Loucy (cell line): ENCODE measurements at regions not wholly inside any gene's neighbourhood (a gene's known extent, or its start where the extent isn't known, plus 50 kb on each side); places are given as distances from the start of the nearest gene placed in this dataset.

Experiments
- H2AFZ ChIP-seq: fragments of 200-600 bp; sonication (generic); 2 replicates; pipeline ENCODE4 v1.6.0; 2016; ENCODE audit warnings: antibody characterized with exemption, mild to moderate bottlenecking, low read length, moderate library complexity
- H3F3A ChIP-seq: fragments of 200-600 bp; 2 replicates; pipeline ENCODE4 v1.6.0; 2016; ENCODE audit warnings: antibody characterized with exemption, low read depth, mild to moderate bottlenecking
- H3K27me3 ChIP-seq: fragments of 200-600 bp; sonication (generic); 2 replicates; pipeline ENCODE4 v1.6.1; 2014; ENCODE audit warnings: low read length, mild to moderate bottlenecking; ENCODE audit not compliant: insufficient read depth, poor library complexity, severe bottlenecking
- H3K36me3 ChIP-seq: fragments of 200-600 bp; sonication (generic); 2 replicates; pipeline ENCODE4 v1.6.1; 2016; ENCODE audit warnings: low read length; ENCODE audit not compliant: insufficient read depth
- H3K4me1 ChIP-seq: fragments of 200-600 bp; sonication (generic); 2 replicates; pipeline ENCODE4 v1.5.1; 2014; ENCODE audit warnings: low read length, mild to moderate bottlenecking; ENCODE audit not compliant: insufficient read depth, poor library complexity, severe bottlenecking
- H3K4me2 ChIP-seq: fragments of 200-600 bp; sonication (generic); 2 replicates; pipeline ENCODE4 v1.6.0; 2014; ENCODE audit warnings: antibody characterized with exemption, low read length, low read depth, mild to moderate bottlenecking; ENCODE audit not compliant: poor library complexity, severe bottlenecking
- H3K4me3 ChIP-seq: fragments of 200-600 bp; sonication (generic); 2 replicates; pipeline ENCODE4 v1.5.1; 2014; ENCODE audit warnings: low read length, mild to moderate bottlenecking, mixed read lengths; ENCODE audit not compliant: poor library complexity, severe bottlenecking
- H3K79me2 ChIP-seq: fragments of 200-600 bp; sonication (generic); 2 replicates; pipeline ENCODE4 v1.6.1; 2014; ENCODE audit warnings: low read length; ENCODE audit not compliant: insufficient read depth
- H3K9ac ChIP-seq: fragments of 200-600 bp; sonication (generic); 2 replicates; pipeline ENCODE4 v1.6.0; 2014; ENCODE audit warnings: mild to moderate bottlenecking, low read depth, low read length, moderate library complexity; ENCODE audit not compliant: poor library complexity, severe bottlenecking
- H3K9me2 ChIP-seq: fragments of 200-600 bp; sonication (generic); replicated peaks from 2 replicates; pipeline ENCODE4 v1.6.1; 2016; ENCODE audit warnings: low read depth, low read length, mixed read lengths
- H3K9me3 ChIP-seq: fragments of 200-600 bp; sonication (generic); 2 replicates; pipeline ENCODE4 v1.6.1; 2014; ENCODE audit warnings: mild to moderate bottlenecking, antibody characterized with exemption, low read length, low read depth; ENCODE audit not compliant: insufficient read depth
- H4K20me1 ChIP-seq: fragments of 200-600 bp; sonication (generic); 2 replicates; pipeline ENCODE4 v1.6.0; 2014; ENCODE audit warnings: antibody characterized with exemption, low read length, mild to moderate bottlenecking; ENCODE audit not compliant: insufficient read depth, poor library complexity, severe bottlenecking
- EZH2phosphoT487 ChIP-seq: fragments of 200-600 bp; IDR thresholded peaks from 2 replicates; pipeline ENCODE4 v1.6.1; 2018; ENCODE audit warnings: antibody characterized with exemption, mild to moderate bottlenecking, moderate library complexity, borderline replicate concordance
- TF ChIP-seq, protein P1 (sequence below): fragments of 200-600 bp; sonication (generic); conservative IDR thresholded peaks from 2 replicates; pipeline ENCODE4 v1.5.1; 2014; ENCODE audit warnings: mild to moderate bottlenecking, antibody characterized with exemption, low read length

DNA sequence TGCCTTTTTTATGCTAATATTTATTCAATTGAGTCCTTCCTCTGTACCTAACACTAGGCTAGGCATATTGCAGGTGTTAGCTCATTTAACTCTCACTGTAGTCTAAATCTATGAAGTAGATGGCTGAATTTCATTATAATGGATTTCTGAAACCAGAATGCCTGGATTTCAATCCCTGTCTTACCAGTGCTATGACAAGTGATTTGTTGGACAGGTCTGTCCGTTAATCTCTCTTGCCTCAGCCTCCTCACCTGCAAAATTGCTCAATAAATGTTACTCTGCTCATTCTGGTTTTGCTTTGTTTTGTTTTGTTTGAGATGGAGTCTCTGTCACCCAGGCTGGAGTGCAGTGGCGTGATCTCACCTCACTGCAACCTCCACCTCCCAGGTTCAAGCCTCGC lies 146.1 kb upstream of the ADGRL2 start:
- Histone ChIP-seq H3K4me3 (no peak overlapping the region), H3K79me2 (no peaks in the 10 kb centered on the region), H3K4me1 (no peaks in the 10 kb centered on the region), H3F3A (no peaks in the 10 kb centered on the region), H3K27me3 (no peaks in the 10 kb centered on the region), H2AFZ (no peak overlapping the region), H4K20me1 (no peaks in the 10 kb centered on the region), H3K4me2 (no peak overlapping the region), H3K9ac (no peak overlapping the region), H3K9me2 (no peaks in the 10 kb centered on the region), H3K9me3 (no peaks in the 10 kb centered on the region), H3K36me3 (no peaks in the 10 kb centered on the region)
- TF ChIP-seq, protein P1, sequence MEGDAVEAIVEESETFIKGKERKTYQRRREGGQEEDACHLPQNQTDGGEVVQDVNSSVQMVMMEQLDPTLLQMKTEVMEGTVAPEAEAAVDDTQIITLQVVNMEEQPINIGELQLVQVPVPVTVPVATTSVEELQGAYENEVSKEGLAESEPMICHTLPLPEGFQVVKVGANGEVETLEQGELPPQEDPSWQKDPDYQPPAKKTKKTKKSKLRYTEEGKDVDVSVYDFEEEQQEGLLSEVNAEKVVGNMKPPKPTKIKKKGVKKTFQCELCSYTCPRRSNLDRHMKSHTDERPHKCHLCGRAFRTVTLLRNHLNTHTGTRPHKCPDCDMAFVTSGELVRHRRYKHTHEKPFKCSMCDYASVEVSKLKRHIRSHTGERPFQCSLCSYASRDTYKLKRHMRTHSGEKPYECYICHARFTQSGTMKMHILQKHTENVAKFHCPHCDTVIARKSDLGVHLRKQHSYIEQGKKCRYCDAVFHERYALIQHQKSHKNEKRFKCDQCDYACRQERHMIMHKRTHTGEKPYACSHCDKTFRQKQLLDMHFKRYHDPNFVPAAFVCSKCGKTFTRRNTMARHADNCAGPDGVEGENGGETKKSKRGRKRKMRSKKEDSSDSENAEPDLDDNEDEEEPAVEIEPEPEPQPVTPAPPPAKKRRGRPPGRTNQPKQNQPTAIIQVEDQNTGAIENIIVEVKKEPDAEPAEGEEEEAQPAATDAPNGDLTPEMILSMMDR = no peak
- no peak for TF ChIP-seq EZH2phosphoT487

DNA sequence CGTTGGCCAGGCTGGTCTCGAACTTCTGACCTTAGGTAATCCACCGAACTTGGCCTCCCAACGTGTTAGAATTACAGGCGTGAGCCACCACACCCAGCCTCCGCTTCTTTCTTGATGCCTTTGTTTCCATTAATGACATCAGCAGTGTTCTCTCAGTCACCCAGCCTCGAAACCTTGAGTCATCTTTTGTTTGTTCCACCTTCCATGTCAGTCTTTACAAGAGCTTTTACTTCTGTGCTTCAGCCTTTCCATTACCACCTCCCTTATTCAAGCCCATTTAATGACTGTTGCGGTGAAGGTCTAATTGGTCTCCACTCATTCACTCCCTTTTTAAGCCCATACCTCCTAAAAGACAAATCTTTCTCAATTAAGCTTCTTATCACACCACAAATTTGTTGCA lies 146.6 kb upstream of the ADGRL2 start:
- no peaks in the 10 kb centered on the region for H3F3A ChIP-seq
- H3K79me2 ChIP-seq = no peaks in the 10 kb centered on the region
- H3K4me3 ChIP-seq = no peak overlapping the region
- no peak overlapping the region for H2AFZ ChIP-seq
- TF ChIP-seq EZH2phosphoT487 = no peak
- TF ChIP-seq, protein P1 = no peak
- no peaks in the 10 kb centered on the region for H4K20me1 ChIP-seq
- no peaks in the 10 kb centered on the region for H3K27me3 ChIP-seq
- H3K9me3 ChIP-seq = no peaks in the 10 kb centered on the region
- no peaks in the 10 kb centered on the region for H3K36me3 ChIP-seq
- no peaks in the 10 kb centered on the region for H3K9me2 ChIP-seq
- H3K4me2 ChIP-seq = no peak overlapping the region
- H3K4me1 ChIP-seq = no peaks in the 10 kb centered on the region
- no peak overlapping the region for H3K9ac ChIP-seq

DNA sequence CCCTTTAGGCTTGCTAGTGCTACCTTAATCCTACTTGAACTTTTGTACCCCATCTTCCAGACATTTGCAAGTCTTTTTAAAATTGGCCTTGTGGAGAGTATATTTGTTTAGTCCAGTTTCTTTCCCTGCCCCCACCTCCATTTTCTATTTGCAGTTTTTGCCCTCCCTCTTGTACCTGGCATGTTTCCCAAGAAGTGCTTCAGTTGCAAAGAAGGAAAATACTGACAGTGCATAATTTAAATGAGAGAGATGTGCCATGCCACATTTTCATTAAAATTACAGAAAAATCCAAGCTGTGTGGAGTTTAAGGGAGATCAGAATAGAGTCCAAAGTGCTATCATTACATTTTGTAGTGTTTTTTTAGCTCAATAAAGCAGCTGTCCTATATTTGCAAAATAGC lies 150.0 kb upstream of the ADGRL2 start:
- Histone ChIP-seq H3K27me3 (no peaks in the 10 kb centered on the region), H3K36me3 (no peaks in the 10 kb centered on the region), H4K20me1 (no peaks in the 10 kb centered on the region), H3K4me3 (no peak overlapping the region), H3K9me2 (no peaks in the 10 kb centered on the region), H3K4me2 (no peak overlapping the region), H3K9me3 (no peaks in the 10 kb centered on the region), H3K9ac (no peak overlapping the region), H2AFZ (no peak overlapping the region), H3K79me2 (no peaks in the 10 kb centered on the region), H3K4me1 (no peaks in the 10 kb centered on the region), H3F3A (no peaks in the 10 kb centered on the region)
- TF ChIP-seq, protein P1 = no peak
- TF ChIP-seq EZH2phosphoT487 = no peak
